GM21717 (cell line): ENCODE measurements at regions not wholly inside any gene's neighbourhood (a gene's known extent, or its start where the extent isn't known, plus 50 kb on each side); places are given as distances from the start of the nearest gene placed in this dataset.
"Not testable (repeated sequence)": the region's sequence is repeated elsewhere in the genome, so short reads cannot be mapped to it uniquely, and the experiment has no call there.

Experiments used
- ATAC-seq: cut with Tn5 transposase; IDR thresholded peaks from one replicate; pipeline ENCODE4 v1.9.1; 2021; ENCODE audit warnings: mild to moderate bottlenecking, moderate library complexity; ENCODE audit not compliant: unreplicated experiment

- no peak for ATAC-seq
These were observed 128.4 kb downstream of the MTERF1 start for GRCh38 chr7:91752102-91752501.

GRCh38 chr7:91754280-91754679 lies 126.2 kb downstream of the MTERF1 start:
- ATAC-seq, result not testable (repeated sequence)

- ATAC-seq, result not testable (repeated sequence)
These were observed 125.4 kb downstream of the MTERF1 start for GRCh38 chr7:91755121-91755520.

GRCh38 chr7:91759205-91759863 lies 121.2 kb downstream of the MTERF1 start:
- no peak for ATAC-seq

- no peak for ATAC-seq
These were observed 112.7 kb downstream of the MTERF1 start for GRCh38 chr7:91767820-91768219.

- no peak for ATAC-seq
These were observed 109.1 kb downstream of the MTERF1 start for GRCh38 chr7:91771394-91771793.

- ATAC-seq, result no peak
These were observed 108.3 kb downstream of the MTERF1 start for GRCh38 chr7:91771921-91772815.

- ATAC-seq, result no peak
These were observed 104.3 kb downstream of the MTERF1 start for GRCh38 chr7:91776171-91776570.

- ATAC-seq, result no peak
These were observed 103.0 kb downstream of the MTERF1 start for GRCh38 chr7:91777522-91777921.

GRCh38 chr7:91778416-91778815 lies 102.1 kb downstream of the MTERF1 start:
- no peak for ATAC-seq

GRCh38 chr7:91780521-91780920 lies 100.0 kb downstream of the MTERF1 start:
- no peak for ATAC-seq

GRCh38 chr7:91784469-91784868 lies 96.0 kb downstream of the MTERF1 start:
- ATAC-seq, result no peak

GRCh38 chr7:91787931-91788330 lies 92.6 kb downstream of the MTERF1 start:
- ATAC-seq, result no peak

GRCh38 chr7:91789086-91789485 lies 91.4 kb downstream of the MTERF1 start:
- ATAC-seq, result no peak

- ATAC-seq, result no peak
These were observed 90.9 kb downstream of the MTERF1 start for GRCh38 chr7:91789558-91789957.

GRCh38 chr7:91790646-91791045 lies 89.9 kb downstream of the MTERF1 start:
- not testable (repeated sequence) for ATAC-seq

- ATAC-seq, result no peak
These were observed 84.4 kb downstream of the MTERF1 start for GRCh38 chr7:91796122-91796521.

GRCh38 chr7:91798425-91798824 lies 82.1 kb downstream of the MTERF1 start:
- ATAC-seq, result no peak

- no peak for ATAC-seq
These were observed 80.1 kb downstream of the MTERF1 start for GRCh38 chr7:91800389-91800788.

- ATAC-seq, result no peak
These were observed 79.0 kb downstream of the MTERF1 start for GRCh38 chr7:91801331-91801983.

- ATAC-seq, result no peak
These were observed 69.3 kb downstream of the MTERF1 start for GRCh38 chr7:91811236-91811635.

- ATAC-seq, result no peak
These were observed 68.9 kb downstream of the MTERF1 start for GRCh38 chr7:91811641-91812040.
